ENCODE measurements at regions not wholly inside any gene's neighbourhood (a gene's known extent, or its start where the extent isn't known, plus 50 kb on each side); places are given as distances from the start of the nearest gene placed in this dataset.

GRCh38 chr14:30389877-30390385 lies 169.0 kb upstream of the G2E3 start:
- no peaks in the 10 kb centered on the region for H3K4me1 ChIP-seq (ENCODE audit: insufficient read depth, low read length)
- no peaks in the 10 kb centered on the region for H3K23me2 ChIP-seq (ENCODE audit: insufficient read length, low read depth, low read length, poor library complexity, severe bottlenecking)
- H3T11ph ChIP-seq (ENCODE audit: low read length): no peak overlapping the region
- H3K18ac ChIP-seq (ENCODE audit: insufficient read length, low read depth, low read length): no peak overlapping the region
- H3K4ac ChIP-seq (ENCODE audit: low read depth, low read length): no peak overlapping the region
- no peak overlapping the region for H2BK12ac ChIP-seq (ENCODE audit: insufficient read length, low read depth, low read length)
- H3K4me2 ChIP-seq (ENCODE audit: insufficient read depth, insufficient read length, low read length): no peak overlapping the region
- H3K9ac ChIP-seq (ENCODE audit: extremely low read depth, insufficient read length, low read length): no peak overlapping the region
- no peak overlapping the region for H3K56ac ChIP-seq (ENCODE audit: insufficient read length, low read depth, low read length)
- H3K23ac ChIP-seq (ENCODE audit: insufficient read length, low read depth, low read length): no peak overlapping the region
- no peak for DNase-seq
- H2BK5ac ChIP-seq (ENCODE audit: insufficient read length, low read length): no peak overlapping the region
- H2AK5ac ChIP-seq (ENCODE audit: insufficient read length, low read length): no peak overlapping the region
- H3K79me2 ChIP-seq (ENCODE audit: insufficient read depth, low read length): no peaks in the 10 kb centered on the region
- H2BK15ac ChIP-seq (ENCODE audit: low read depth, low read length): no peak overlapping the region
- H3K14ac ChIP-seq (ENCODE audit: insufficient read depth, low read length): no peak overlapping the region
- WGBS (ENCODE audit: extremely low coverage, insufficient read length, low lambda C conversion rate): no CpG with 5 or more reads among the region's 4 CpGs
- Mint-ChIP-seq H3K27ac (peak overlapping the region in 1 of 3 experiments; percentile 63; a peak in 1 of 7 replicates), H3K27me3 (ENCODE audit: low read depth) (no peaks in the 10 kb centered on the region), H3K4me1 (peaks cover 13 to 16% of the 10 kb centered on the region in 2 experiments), H3K9me3 (no peaks in the 10 kb centered on the region; a peak in 1 of 5 replicates), H3K4me3 (no peak overlapping the region), H3K36me3 (ENCODE audit: insufficient read depth in 1 of 3, low read depth in 3 of 3) (no peaks in the 10 kb centered on the region)
- H3K27ac ChIP-seq (ENCODE audit: insufficient read length, low read depth, low read length): no peak overlapping the region
- TF ChIP-seq, protein P1, sequence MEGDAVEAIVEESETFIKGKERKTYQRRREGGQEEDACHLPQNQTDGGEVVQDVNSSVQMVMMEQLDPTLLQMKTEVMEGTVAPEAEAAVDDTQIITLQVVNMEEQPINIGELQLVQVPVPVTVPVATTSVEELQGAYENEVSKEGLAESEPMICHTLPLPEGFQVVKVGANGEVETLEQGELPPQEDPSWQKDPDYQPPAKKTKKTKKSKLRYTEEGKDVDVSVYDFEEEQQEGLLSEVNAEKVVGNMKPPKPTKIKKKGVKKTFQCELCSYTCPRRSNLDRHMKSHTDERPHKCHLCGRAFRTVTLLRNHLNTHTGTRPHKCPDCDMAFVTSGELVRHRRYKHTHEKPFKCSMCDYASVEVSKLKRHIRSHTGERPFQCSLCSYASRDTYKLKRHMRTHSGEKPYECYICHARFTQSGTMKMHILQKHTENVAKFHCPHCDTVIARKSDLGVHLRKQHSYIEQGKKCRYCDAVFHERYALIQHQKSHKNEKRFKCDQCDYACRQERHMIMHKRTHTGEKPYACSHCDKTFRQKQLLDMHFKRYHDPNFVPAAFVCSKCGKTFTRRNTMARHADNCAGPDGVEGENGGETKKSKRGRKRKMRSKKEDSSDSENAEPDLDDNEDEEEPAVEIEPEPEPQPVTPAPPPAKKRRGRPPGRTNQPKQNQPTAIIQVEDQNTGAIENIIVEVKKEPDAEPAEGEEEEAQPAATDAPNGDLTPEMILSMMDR (conservative IDR thresholded peaks at IDR 0.05): no peak
- H2BK120ac ChIP-seq (ENCODE audit: low read depth, low read length, poor library complexity, severe bottlenecking): no peak overlapping the region
- no peaks in the 10 kb centered on the region for H3K79me1 ChIP-seq (ENCODE audit: insufficient read depth, low read depth, low read length, poor library complexity, severe bottlenecking)
- no peak overlapping the region for H4K91ac ChIP-seq (ENCODE audit: insufficient read length, low read depth, low read length)
- H2BK20ac ChIP-seq (ENCODE audit: low read depth, low read length, poor library complexity, severe bottlenecking): no peak overlapping the region
- H4K5ac ChIP-seq (ENCODE audit: insufficient read length, low read depth, low read length): no peak overlapping the region
- no peak overlapping the region for H2AFZ ChIP-seq (ENCODE audit: low read length)
- H3K9me3 ChIP-seq (ENCODE audit: control insufficient read depth, low read depth, low read length): no peaks in the 10 kb centered on the region
- no peaks in the 10 kb centered on the region for H3K27me3 ChIP-seq (ENCODE audit: insufficient read depth, low read length)
- no peaks in the 10 kb centered on the region for H4K20me1 ChIP-seq (ENCODE audit: control insufficient read depth, insufficient read depth, insufficient read length)
- no peak overlapping the region for H4K8ac ChIP-seq (replicated peaks; ENCODE audit: insufficient read length, low read depth, low read length)

Measured in H9 (cell line).